Fibroblast of pulmonary artery (primary cell): ENCODE measurements at regions not wholly inside any gene's neighbourhood (a gene's known extent, or its start where the extent isn't known, plus 50 kb on each side); places are given as distances from the start of the nearest gene placed in this dataset.

Source experiments
- DNase-seq: peaks from one replicate; pipeline ENCODE4 v3.0.0-alpha.2; 2010; ENCODE audit warnings: low read depth
- H3K4me3 ChIP-seq: replicated peaks from 2 replicates; pipeline ENCODE4 v1.5.1; 2011; ENCODE audit warnings: low read depth, mild to moderate bottlenecking, control low read depth, low read length, moderate library complexity
- CTCF ChIP-seq: IDR thresholded peaks from 2 replicates; pipeline ENCODE4 v1.5.1; 2011; ENCODE audit warnings: mild to moderate bottlenecking, control low read depth, low read length, inconsistent platforms; ENCODE audit errors: missing control alignments

DNA sequence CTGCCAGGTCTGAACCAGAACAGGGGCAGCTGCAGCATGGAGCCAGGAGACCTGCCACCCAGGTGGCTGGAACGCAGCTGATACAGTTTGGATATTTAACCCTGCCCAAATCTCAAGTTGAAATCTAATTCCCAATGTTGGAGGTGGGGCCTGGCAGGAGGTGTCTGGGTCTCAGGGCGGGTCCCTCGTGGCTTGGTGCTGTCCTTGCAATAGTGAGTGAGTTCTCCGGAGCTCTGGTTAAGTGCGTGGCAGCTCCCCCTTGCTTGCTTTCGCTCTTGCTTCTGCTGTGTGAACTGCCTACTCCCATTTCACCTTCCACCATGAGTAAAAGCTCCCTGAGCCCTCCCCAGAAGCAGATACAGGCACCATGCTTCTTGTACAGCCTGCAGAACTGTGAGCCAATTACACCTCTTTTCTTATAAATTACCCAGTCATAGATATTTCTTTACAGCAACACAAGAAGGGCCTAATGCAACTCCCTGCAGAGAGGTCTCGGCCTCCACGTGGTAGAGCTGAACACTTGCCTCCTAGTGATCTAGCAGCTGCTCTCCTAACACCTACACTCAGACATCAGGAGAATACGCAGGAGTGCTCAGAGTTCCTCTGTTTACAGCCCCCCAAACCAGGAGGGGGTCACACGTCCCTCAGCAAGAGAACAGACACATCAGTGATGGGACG, 203.7 kb downstream of the CTTN start:
- no peak for DNase-seq
- no peak for TF ChIP-seq CTCF
- H3K4me3 ChIP-seq = no peak overlapping the region

DNA sequence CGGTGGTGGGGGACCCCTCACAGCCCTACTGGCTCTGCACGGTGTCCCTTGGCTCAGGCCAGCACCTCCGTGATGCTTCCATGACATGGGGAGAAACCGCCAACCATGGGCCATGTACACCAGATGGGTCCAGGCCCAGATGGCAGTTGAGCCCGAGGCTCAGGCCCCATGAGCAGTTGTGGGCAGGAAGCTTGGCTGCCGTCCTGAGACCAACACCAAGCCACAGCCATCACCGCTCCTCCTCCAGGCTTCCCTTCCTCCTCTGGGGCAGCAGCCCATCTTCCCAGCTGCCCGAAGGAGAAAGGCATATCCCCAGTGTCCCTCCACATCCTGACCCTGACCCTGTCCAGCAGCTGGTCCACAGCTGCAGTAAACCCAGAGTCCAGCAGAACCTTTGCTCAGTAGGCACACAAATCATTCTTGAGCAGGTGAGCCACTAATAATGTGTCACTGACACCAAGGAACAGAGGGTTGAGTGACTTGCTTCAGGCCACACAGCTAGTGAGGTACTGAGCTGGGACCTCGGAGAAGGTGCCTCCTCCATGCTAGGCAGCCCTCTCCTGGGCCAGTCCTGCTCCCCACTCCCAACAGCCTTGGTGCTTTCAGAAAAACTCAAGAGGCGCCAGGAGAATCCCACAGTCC, 204.9 kb downstream of the CTTN start:
- no peak overlapping the region for H3K4me3 ChIP-seq
- TF ChIP-seq CTCF = no peak
- no peak for DNase-seq

DNA sequence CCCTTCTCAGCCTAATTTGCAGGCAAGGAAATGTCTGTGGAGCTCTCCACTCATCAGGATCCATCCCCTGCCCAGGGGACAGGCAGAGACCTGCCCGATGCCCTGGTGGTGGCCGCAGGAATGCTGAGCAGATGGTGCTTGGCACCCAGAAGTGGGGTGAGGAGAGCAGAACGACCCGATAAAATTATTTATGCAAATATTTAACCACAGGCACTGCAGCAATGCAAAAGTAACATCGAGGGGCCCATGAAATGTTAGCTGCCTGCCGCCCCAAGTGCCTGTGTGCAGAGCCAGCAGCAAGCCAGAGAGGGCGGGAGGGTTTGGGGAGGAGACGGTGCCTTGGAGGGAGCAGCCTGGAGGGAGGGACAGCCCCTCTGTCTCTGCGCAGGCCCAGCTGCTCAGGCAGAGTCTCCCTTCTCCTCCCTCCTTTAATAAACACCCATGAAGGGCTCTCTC, 205.5 kb downstream of the CTTN start:
- no peak for DNase-seq
- TF ChIP-seq CTCF = no peak
- H3K4me3 ChIP-seq = no peak overlapping the region

DNA sequence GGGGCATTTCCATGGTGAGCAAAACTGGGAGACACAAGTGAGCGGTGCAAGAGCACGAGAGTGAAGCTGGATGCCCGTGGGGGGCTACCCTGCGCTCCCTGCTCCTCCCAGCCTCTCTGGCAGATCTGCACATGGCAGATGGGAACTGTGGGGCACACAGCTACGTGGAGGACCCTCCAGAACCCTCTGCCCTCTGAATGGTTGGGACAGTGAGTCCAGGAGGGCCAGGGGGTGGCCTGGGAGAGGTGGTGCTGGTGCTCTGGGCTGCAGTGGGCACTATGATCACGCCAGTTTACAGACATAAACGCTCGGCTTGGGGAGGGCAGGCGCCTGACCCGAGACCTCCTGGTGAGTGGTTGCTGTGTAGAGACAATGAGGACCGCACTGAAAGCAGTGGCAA, 205.9 kb downstream of the CTTN start:
- no peak overlapping the region for H3K4me3 ChIP-seq
- TF ChIP-seq CTCF = no peak
- no peak for DNase-seq

- TF ChIP-seq CTCF = no peak
- DNase-seq = no peak
These were observed 206.5 kb downstream of the CTTN start for GRCh38 chr11:70604630-70605467.

GRCh38 chr11:70605468-70605815, 207.1 kb downstream of the CTTN start:
- DNase-seq = no peak
- TF ChIP-seq CTCF = no peak
- no peak overlapping the region for H3K4me3 ChIP-seq

More at GRCh38 chr11:70604630-70605467, 206.5 kb downstream of the CTTN start:
- H3K4me3 ChIP-seq = no peak overlapping the region
